SJSA1 (cell line): ENCODE measurements at regions not wholly inside any gene's neighbourhood (a gene's known extent, or its start where the extent isn't known, plus 50 kb on each side); places are given as distances from the start of the nearest gene placed in this dataset.

Experiments
- DNase-seq, 2 experiments: peaks; one replicate each; pipeline ENCODE4 v3.0.0-alpha.2; 2015 to 2020; ENCODE audit warnings: low spot score in 2 of 2, low read depth in 1 of 2
- H3K27ac ChIP-seq: fragments of 250-450 bp; sonication (Bioruptor Pico); 2 replicates; pipeline ENCODE4 v1.5.1; 2020; ENCODE audit warnings: mild to moderate bottlenecking, moderate library complexity
- H3K27me3 ChIP-seq: fragments of 250-450 bp; sonication (Bioruptor Pico); replicated peaks from 2 replicates; pipeline ENCODE4 v1.5.1; 2020; ENCODE audit warnings: mild to moderate bottlenecking, moderate library complexity
- H3K36me3 ChIP-seq: fragments of 250-450 bp; sonication (Bioruptor Pico); 2 replicates; pipeline ENCODE4 v1.5.1; 2020; ENCODE audit warnings: mild to moderate bottlenecking
- H3K4me1 ChIP-seq: fragments of 250-450 bp; sonication (Bioruptor Pico); replicated peaks from 2 replicates; pipeline ENCODE4 v1.6.1; 2021; ENCODE audit warnings: mild to moderate bottlenecking
- H3K4me3 ChIP-seq: fragments of 250-450 bp; sonication (Bioruptor Pico); 2 replicates; pipeline ENCODE4 v1.5.1; 2020; ENCODE audit warnings: mild to moderate bottlenecking
- H3K9me3 ChIP-seq: fragments of 250-450 bp; sonication (Bioruptor Pico); replicated peaks from 2 replicates; pipeline ENCODE4 v1.5.1; 2020; ENCODE audit warnings: mild to moderate bottlenecking

DNA sequence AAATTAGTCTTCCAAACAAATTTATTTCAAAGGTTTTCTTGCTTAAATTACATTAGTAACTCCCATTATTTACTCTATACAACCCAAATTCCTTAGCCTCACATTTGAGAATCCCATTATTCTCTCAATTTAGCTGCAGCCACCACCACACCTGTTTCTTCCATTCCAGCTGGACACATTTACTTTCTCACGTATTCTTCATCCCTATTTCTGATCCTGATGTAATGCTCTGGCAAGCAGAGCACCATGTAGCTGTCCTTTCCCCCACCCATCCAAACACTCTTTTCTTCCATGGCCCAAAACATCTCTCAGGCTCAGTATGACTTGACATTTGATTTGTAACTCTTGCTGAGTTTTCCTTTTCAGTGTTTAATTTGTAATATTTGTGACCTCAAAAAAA, 240.2 kb upstream of the CLEC14A start:
- Histone ChIP-seq H3K4me1 (no peaks in the 10 kb centered on the region), H3K27ac (no peak overlapping the region), H3K9me3 (no peaks in the 10 kb centered on the region), H3K27me3 (no peaks in the 10 kb centered on the region), H3K4me3 (no peak overlapping the region), H3K36me3 (no peaks in the 10 kb centered on the region)
- no peak for DNase-seq

DNA sequence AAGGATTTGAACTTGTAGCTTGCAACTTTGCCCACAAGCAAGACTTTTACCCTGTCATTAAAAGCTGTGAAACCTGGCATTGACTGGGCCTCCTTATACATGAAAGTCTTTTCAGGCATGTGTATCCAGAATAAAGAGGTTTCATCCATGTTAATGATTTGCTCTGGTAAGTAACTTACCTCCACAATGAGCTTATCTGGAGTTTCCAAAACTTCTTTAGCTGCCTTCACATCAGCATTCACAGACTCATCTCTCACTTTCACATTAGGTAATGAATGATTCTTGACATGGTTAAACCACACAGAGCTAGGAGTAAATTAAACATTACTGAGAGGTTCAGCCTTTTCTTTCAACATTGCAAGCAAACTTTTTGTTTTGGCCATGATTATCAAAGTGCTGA, 234.4 kb upstream of the CLEC14A start:
- H3K9me3 ChIP-seq: no peaks in the 10 kb centered on the region
- H3K4me1 ChIP-seq: no peaks in the 10 kb centered on the region
- H3K27me3 ChIP-seq: no peaks in the 10 kb centered on the region
- no peak overlapping the region for H3K4me3 ChIP-seq
- no peak for DNase-seq
- no peak overlapping the region for H3K27ac ChIP-seq
- no peaks in the 10 kb centered on the region for H3K36me3 ChIP-seq

DNA sequence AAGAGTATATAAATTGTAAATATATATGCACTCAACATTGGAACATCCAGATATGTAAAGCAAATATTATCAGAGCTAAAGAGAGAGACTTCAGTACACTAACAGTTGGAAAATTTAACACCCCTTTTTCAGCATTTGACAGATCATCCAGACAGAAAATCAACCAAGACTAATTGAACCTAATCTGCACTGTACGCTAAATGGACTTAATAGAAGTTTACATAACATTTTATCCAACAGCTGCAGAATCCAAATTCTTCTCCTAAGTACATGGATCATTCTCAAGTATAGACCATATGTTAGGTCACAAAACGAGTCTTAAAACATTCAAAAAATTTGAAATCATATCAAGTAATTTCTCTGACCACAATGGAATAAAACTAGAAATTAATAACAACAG, 229.1 kb upstream of the CLEC14A start:
- Histone ChIP-seq H3K9me3 (no peaks in the 10 kb centered on the region), H3K4me1 (no peaks in the 10 kb centered on the region), H3K4me3 (no peak overlapping the region), H3K36me3 (no peaks in the 10 kb centered on the region), H3K27me3 (no peaks in the 10 kb centered on the region), H3K27ac (no peak overlapping the region)
- no peak for DNase-seq

DNA sequence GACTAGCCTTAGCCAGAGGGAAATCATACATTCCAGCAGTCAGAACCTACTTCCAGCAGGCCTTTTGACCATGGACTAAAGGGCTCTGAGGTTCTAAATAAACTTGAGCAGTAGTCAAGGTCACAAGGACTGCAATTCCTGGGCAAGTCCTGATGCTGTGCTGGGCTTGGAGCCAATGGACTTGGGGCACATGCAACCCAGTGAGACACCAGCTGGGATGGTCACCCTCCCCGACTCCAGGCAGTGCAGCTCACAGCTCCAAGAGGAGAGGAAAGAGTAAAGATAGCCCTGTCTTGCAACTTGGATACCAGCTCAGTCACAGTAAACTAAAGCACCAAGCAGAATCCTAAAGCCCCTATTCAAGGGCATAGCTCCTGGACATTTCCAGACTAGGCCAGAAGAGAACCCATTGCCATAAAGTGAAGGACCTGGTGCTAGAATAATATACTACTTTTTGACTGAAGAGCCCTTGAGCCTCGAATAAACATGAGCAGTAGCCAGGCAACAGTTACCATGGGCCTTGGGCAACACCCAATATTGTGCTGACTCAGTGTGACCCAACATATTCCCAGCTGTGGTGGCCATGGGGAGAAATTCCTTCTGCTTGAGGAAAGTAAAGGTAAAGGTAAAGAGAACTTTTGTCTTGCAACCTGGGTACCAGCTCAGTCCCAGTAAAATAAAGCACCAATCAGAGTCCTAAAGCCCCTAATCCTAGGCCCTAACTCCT, 226.2 kb upstream of the CLEC14A start:
- Histone ChIP-seq H3K4me3 (no peak overlapping the region), H3K27ac (no peak overlapping the region), H3K36me3 (no peaks in the 10 kb centered on the region), H3K27me3 (no peaks in the 10 kb centered on the region), H3K9me3 (no peaks in the 10 kb centered on the region), H3K4me1 (no peaks in the 10 kb centered on the region)
- DNase-seq: no peak

GRCh38 chr14:38469156-38469555, 213.3 kb upstream of the CLEC14A start:
- H3K4me3 ChIP-seq: no peak overlapping the region
- H3K27ac ChIP-seq: no peak overlapping the region
- no peaks in the 10 kb centered on the region for H3K4me1 ChIP-seq
- DNase-seq: no peak
- H3K36me3 ChIP-seq: no peaks in the 10 kb centered on the region
- no peaks in the 10 kb centered on the region for H3K27me3 ChIP-seq
- H3K9me3 ChIP-seq: no peaks in the 10 kb centered on the region

GRCh38 chr14:38442208-38442607, 186.3 kb upstream of the CLEC14A start:
- DNase-seq: no peak

DNA sequence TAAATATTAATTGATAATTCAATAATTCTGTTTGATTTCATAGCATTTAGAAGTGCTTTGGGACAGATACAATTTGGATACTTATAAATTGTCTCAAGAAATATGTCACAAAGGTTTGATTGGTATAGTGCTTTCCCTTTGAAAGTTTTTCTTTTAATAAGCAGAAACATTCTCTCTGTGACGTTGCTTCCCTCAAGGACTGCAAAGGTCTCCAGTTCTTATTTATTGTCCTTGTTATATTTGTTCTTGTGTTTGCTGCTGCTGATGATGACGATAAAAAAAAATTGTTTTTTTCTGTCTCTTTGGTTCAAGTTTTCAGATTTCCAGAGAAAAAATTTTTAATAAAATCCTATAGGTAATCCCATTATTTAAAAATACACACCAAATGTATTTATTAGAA, 176.3 kb upstream of the CLEC14A start:
- no peak for DNase-seq

More at GRCh38 chr14:38442208-38442607, 186.3 kb upstream of the CLEC14A start:
- Histone ChIP-seq H3K4me1 (no peaks in the 10 kb centered on the region), H3K9me3 (no peaks in the 10 kb centered on the region), H3K27me3 (no peaks in the 10 kb centered on the region), H3K4me3 (no peak overlapping the region), H3K36me3 (no peaks in the 10 kb centered on the region), H3K27ac (no peak overlapping the region)

DNA sequence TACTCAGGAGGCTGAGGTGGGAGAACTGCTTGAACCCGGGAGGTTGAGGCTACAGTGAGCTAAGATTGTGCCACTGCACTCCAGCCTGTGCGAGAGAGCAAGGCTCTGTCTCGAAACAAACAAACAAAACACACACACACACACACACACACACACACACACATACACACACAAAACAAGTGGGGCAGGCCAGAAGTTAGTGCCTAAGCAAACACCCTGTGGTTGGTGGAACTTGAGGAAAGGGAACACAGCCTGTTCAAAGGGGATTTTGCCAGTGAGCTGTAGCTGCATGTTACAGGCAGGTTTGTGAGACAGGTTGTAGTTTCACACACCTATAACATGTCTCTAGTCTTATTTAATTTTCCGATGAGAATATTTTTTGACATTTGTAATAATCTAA, 175.3 kb upstream of the CLEC14A start:
- H3K4me3 ChIP-seq: no peak overlapping the region

More for the DNA sequence above, 176.3 kb upstream of the CLEC14A start:
- no peak overlapping the region for H3K4me3 ChIP-seq
- H3K4me1 ChIP-seq: no peaks in the 10 kb centered on the region
- H3K27me3 ChIP-seq: no peaks in the 10 kb centered on the region
- no peaks in the 10 kb centered on the region for H3K9me3 ChIP-seq
- H3K36me3 ChIP-seq: no peaks in the 10 kb centered on the region
- no peak overlapping the region for H3K27ac ChIP-seq

GRCh38 chr14:38430522-38430921, 174.6 kb upstream of the CLEC14A start:
- no peaks in the 10 kb centered on the region for H3K9me3 ChIP-seq
- no peak for DNase-seq
- H3K27ac ChIP-seq: no peak overlapping the region
- no peaks in the 10 kb centered on the region for H3K36me3 ChIP-seq
- H3K27me3 ChIP-seq: no peaks in the 10 kb centered on the region
- H3K4me1 ChIP-seq: no peaks in the 10 kb centered on the region
- H3K4me3 ChIP-seq: no peak overlapping the region

More for the DNA sequence above, 175.3 kb upstream of the CLEC14A start:
- Histone ChIP-seq H3K27ac (no peak overlapping the region), H3K36me3 (no peaks in the 10 kb centered on the region), H3K9me3 (no peaks in the 10 kb centered on the region), H3K27me3 (no peaks in the 10 kb centered on the region), H3K4me1 (no peaks in the 10 kb centered on the region)
- no peak for DNase-seq

GRCh38 chr14:38425324-38425976, 169.6 kb upstream of the CLEC14A start:
- no peak overlapping the region for H3K27ac ChIP-seq
- H3K27me3 ChIP-seq: no peaks in the 10 kb centered on the region
- no peak for DNase-seq
- no peaks in the 10 kb centered on the region for H3K9me3 ChIP-seq
- H3K36me3 ChIP-seq: no peaks in the 10 kb centered on the region
- no peaks in the 10 kb centered on the region for H3K4me1 ChIP-seq
- H3K4me3 ChIP-seq: no peak overlapping the region

DNA sequence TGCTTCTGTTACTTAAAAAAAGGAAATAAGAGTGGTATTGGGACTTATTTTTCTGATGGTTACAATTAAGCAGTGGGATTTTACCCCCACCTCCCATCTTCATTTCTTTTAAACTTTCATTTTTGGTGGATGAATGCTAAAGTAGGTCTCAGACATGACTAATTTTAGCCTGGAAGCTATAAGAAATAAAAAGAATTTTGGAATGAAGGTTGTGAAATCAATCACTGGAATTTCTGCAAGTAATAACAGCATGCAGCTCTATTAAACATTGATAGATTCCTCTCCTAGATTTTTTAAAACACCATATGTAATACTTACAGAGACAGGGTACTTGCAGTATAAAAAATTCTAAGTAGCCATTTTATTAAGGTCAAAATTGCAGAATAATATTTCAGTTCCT, 164.2 kb upstream of the CLEC14A start:
- Histone ChIP-seq H3K27me3 (no peaks in the 10 kb centered on the region), H3K36me3 (no peaks in the 10 kb centered on the region), H3K4me1 (no peaks in the 10 kb centered on the region), H3K9me3 (no peaks in the 10 kb centered on the region), H3K27ac (no peak overlapping the region), H3K4me3 (no peak overlapping the region)
- DNase-seq: no peak

DNA sequence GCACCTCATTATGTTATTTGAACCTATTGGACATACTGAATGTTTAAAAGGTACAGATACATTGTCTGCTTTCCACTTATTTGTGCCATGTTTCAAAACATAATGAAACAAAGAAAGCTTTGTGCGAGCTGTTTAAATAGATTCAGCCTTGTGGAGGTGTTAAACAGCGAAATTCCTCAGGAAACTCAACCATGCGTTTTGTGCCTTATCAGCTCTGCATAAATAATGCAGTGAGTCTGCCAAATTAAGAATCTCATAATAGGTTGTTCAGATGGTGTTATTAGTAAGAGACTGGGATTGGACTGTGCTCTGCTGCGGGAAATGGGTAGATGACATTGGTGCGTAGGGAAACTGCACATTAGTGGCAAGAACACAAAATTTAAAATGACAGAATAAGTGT, 163.7 kb upstream of the CLEC14A start:
- H3K4me3 ChIP-seq: no peak overlapping the region
- H3K27ac ChIP-seq: no peak overlapping the region
- DNase-seq: no peak
- no peaks in the 10 kb centered on the region for H3K9me3 ChIP-seq
- H3K27me3 ChIP-seq: no peaks in the 10 kb centered on the region
- H3K36me3 ChIP-seq: no peaks in the 10 kb centered on the region
- no peaks in the 10 kb centered on the region for H3K4me1 ChIP-seq

DNA sequence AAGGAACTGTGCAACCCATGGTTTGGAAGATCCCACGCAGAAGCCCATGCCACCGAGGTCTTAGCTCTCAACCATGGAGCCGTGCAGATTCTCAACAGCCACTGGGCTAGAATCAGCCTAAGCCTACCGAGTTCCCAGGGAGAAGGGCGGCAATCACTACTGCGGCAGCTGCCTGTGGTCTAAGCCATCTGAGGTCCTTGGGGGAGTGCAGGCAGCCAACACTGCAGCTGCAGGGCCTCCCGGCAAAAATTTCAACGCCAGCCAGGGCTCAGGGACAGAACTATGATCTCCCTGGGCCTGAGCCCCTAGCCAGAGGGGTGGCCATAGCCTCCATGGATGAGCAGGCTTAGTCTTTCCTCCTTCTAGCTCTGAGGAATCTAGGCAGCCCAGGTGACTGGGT, 156.8 kb upstream of the CLEC14A start:
- DNase-seq: no peak
- H3K4me1 ChIP-seq: no peaks in the 10 kb centered on the region
- H3K36me3 ChIP-seq: no peaks in the 10 kb centered on the region
- H3K4me3 ChIP-seq: no peak overlapping the region
- no peak overlapping the region for H3K27ac ChIP-seq
- H3K9me3 ChIP-seq: no peaks in the 10 kb centered on the region
- H3K27me3 ChIP-seq: no peaks in the 10 kb centered on the region

DNA sequence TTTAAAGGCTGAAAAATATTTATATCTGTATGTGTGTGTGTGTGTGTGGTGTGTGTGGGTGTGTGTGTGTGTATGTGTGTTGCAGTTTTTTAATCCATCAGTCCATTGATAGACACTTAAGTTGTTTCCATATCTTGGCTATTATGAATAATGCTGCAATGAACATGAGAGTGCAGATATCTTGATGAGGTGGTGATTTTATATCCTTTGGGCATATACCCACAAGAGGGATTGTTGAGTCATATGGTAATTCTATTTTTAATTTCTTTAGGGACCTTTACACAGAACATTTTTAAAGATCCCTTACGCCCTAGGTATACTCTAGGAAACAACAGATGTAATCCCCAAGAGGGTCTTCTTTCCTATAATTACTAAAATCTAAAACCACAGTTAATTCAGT, 154.5 kb upstream of the CLEC14A start:
- no peak overlapping the region for H3K27ac ChIP-seq
- peaks cover 7% of the 10 kb centered on the region for H3K4me1 ChIP-seq
- no peaks in the 10 kb centered on the region for H3K36me3 ChIP-seq
- no peak for DNase-seq
- H3K9me3 ChIP-seq: no peaks in the 10 kb centered on the region
- H3K4me3 ChIP-seq: no peak overlapping the region
- H3K27me3 ChIP-seq: no peaks in the 10 kb centered on the region
